Small intestine (tissue), 7 donors: ENCODE measurements at regions not wholly inside any gene's neighbourhood (a gene's known extent, or its start where the extent isn't known, plus 50 kb on each side); places are given as distances from the start of the nearest gene placed in this dataset.
A peak's percentile ranks its signal among the peaks of the same experiment; 100 is the strongest.
"Not testable (repeated sequence)": the region's sequence is repeated elsewhere in the genome, so short reads cannot be mapped to it uniquely, and the experiment has no call there.

Experiments used
- DNase-seq, 2 donors: peaks; one replicate each; pipeline versions ENCODE4 v3.0.0 to v3.0.0-alpha.2; 2013
- FAIRE-seq: peaks from 2 replicates; lab custom pipeline; 2012; peaks lifted over from hg19 to GRCh38; lab: Jason Lieb, UNC
- H3K27ac ChIP-seq, 3 donors: one replicate each; pipeline ENCODE4 v1.5.1; 2013; ENCODE audit warnings: low read length in 2 of 3, mild to moderate bottlenecking in 2 of 3, control low read depth in 1 of 3, inconsistent platforms in 1 of 3, low read depth in 1 of 3, moderate library complexity in 1 of 3
- H3K27me3 ChIP-seq, 3 donors: one replicate each; pipeline ENCODE4 v1.6.1; 2013; ENCODE audit warnings: low read length in 3 of 3, inconsistent platforms in 1 of 3; ENCODE audit not compliant: control insufficient read depth in 3 of 3, insufficient read depth in 3 of 3
- H3K36me3 ChIP-seq, 3 donors: one replicate each; pipeline ENCODE4 v1.6.1; 2013; ENCODE audit warnings: low read length in 3 of 3, inconsistent platforms in 1 of 3, low read depth in 1 of 3, mild to moderate bottlenecking in 1 of 3, moderate library complexity in 1 of 3; ENCODE audit not compliant: control insufficient read depth in 3 of 3, insufficient read depth in 2 of 3
- H3K4me1 ChIP-seq, 3 donors: one replicate each; pipeline ENCODE4 v1.6.1; 2013; ENCODE audit warnings: low read length in 2 of 3, inconsistent platforms in 1 of 3, low read depth in 1 of 3, mild to moderate bottlenecking in 1 of 3, moderate library complexity in 1 of 3; ENCODE audit not compliant: control insufficient read depth in 3 of 3, insufficient read depth in 2 of 3
- H3K4me3 ChIP-seq, 3 donors: one replicate each; pipeline ENCODE4 v1.5.1; 2013; ENCODE audit warnings: low read length in 3 of 3, control low read depth in 1 of 3, inconsistent platforms in 1 of 3, low read depth in 1 of 3, mild to moderate bottlenecking in 1 of 3, moderate library complexity in 1 of 3
- H3K9me3 ChIP-seq, 2 donors: one replicate each; pipeline ENCODE4 v1.6.1; 2013; ENCODE audit warnings: low read depth in 1 of 2, low read length in 1 of 2; ENCODE audit not compliant: control insufficient read depth in 2 of 2, insufficient read depth in 1 of 2
- WGBS, 3 donors: extraction: QIAGEN DNeasy Blood & Tissue Kit; methylation state at CpG; one replicate each; pipeline ENCODE4 v1.1.7; 2013; 5-methylcytosine and 5-hydroxymethylcytosine counted together
- donor health status: healthy with polysubstance abuse.
- donor health status: control.
- donor health status: control.
- donor health status: Bipolar disorder and iron deficiency.
- donor health status: healthy.

DNA sequence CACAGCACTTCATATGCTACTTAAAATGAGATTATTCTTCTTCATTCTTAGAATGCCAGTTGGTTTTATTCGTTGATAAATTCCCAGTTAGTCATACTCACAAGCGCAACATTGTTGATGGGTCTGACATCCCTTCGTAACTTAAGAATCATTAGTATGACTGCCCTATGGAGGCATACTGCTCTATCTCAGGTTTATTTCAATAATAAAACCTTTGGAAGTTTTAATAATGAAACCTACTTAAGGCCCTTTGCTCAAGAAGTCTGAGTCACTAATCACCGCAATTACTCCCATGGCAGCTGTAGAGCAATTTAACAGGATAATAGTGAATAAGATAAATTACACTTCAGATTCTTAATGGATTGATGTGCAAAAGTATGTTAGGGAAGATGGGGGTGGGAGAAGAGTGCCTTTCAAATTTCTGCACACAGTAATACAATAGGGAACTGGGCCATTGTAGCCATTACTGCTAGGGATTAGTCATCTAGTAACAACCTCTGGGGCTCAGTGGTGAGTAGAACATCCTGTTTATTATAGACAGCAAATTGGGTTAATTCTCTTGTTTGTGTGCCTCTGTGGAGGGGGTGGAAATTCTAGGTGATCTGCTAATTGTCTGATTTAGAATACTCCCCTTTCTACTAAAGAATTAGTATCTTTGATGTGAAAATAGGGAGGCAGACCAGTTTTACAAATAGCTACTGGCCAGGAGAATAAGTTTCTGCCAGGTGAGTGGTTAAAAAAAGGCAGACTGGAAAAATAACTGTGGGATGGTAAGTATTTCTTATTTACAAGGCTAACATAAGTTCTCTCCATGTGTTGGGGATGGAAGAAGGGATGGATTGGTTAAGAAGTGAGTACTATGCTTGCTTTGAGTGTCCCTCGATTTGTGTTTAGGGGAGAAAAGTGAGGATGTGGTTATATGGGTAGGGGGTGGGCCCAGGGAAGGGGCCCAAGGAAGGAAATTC lies 74.5 kb upstream of the VKORC1L1 start:
- DNase-seq: peak; percentile 16 to 24
- Histone ChIP-seq H3K27me3 (no peaks in the 10 kb centered on the region), H3K4me1 (no peaks in the 10 kb centered on the region), H3K27ac (peak overlapping the region in 1 of 3 donors; percentile 45), H3K4me3 (no peak overlapping the region), H3K9me3 (no peaks in the 10 kb centered on the region), H3K36me3 (no peaks in the 10 kb centered on the region)
- 61 to 74% (median 65%) methylated on average over 5 of the region's 5 CpGs for WGBS, 3 donors
- no peak for FAIRE-seq

DNA sequence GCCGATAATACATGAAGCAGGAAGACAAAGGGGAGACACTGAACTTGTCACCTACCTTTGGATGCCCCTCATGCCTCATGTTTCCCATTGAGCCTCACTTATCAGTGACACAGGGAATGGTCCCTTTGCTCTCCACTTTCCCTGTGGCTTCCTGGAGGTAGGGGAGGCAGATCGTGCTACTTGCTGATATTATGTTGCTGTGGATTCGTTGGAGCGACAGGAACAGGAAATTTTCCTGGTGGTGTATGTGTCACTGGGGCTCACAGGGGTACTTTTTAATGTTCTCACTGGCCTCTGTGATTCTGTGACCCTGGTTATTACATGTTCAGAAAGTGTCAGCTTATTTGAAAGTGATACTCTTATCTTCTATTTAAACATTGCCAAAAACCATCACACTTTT lies 72.7 kb upstream of the VKORC1L1 start:
- not testable (repeated sequence) for H3K36me3 ChIP-seq, DNase-seq, H3K4me1 ChIP-seq, FAIRE-seq, H3K4me3 ChIP-seq, H3K9me3 ChIP-seq, H3K27me3 ChIP-seq, H3K27ac ChIP-seq
- 70 to 83% (median 83%) methylated on average over 4 of the region's 4 CpGs for WGBS, 3 donors

- Histone ChIP-seq H3K27me3 (no peaks in the 10 kb centered on the region), H3K27ac (peak overlapping the region in 1 of 3 donors; percentile 62), H3K4me1 (no peaks in the 10 kb centered on the region), H3K9me3 (no peaks in the 10 kb centered on the region), H3K4me3 (no peak overlapping the region), H3K36me3 (no peaks in the 10 kb centered on the region)
- peak; percentile 39 to 82 for DNase-seq
- WGBS, 3 donors: 63 to 69% (median 68%) methylated on average over 6 of the region's 6 CpGs
- no peak for FAIRE-seq
Observed at GRCh38 chr7:65800890-65801341, 72.0 kb upstream of the VKORC1L1 start.

- H3K4me1 ChIP-seq: no peaks in the 10 kb centered on the region
- H3K36me3 ChIP-seq: no peaks in the 10 kb centered on the region
- no peak overlapping the region for H3K4me3 ChIP-seq
- no peak for FAIRE-seq
- no peak overlapping the region for H3K27ac ChIP-seq
- 75 to 83% (median 77%) methylated on average over 4 of the region's 4 CpGs for WGBS, 3 donors
- no peaks in the 10 kb centered on the region for H3K27me3 ChIP-seq
- no peak for DNase-seq
- no peaks in the 10 kb centered on the region for H3K9me3 ChIP-seq
Observed at GRCh38 chr7:65804887-65805286, 68.0 kb upstream of the VKORC1L1 start.

- H3K4me1 ChIP-seq, H3K9me3 ChIP-seq, H3K27ac ChIP-seq, H3K4me3 ChIP-seq, H3K36me3 ChIP-seq, DNase-seq, H3K27me3 ChIP-seq, FAIRE-seq: not testable (repeated sequence)
- 79 to 88% (median 83%) methylated on average over 5 of the region's 5 CpGs for WGBS, 3 donors
Observed at GRCh38 chr7:65807067-65807466, 65.8 kb upstream of the VKORC1L1 start.

DNA sequence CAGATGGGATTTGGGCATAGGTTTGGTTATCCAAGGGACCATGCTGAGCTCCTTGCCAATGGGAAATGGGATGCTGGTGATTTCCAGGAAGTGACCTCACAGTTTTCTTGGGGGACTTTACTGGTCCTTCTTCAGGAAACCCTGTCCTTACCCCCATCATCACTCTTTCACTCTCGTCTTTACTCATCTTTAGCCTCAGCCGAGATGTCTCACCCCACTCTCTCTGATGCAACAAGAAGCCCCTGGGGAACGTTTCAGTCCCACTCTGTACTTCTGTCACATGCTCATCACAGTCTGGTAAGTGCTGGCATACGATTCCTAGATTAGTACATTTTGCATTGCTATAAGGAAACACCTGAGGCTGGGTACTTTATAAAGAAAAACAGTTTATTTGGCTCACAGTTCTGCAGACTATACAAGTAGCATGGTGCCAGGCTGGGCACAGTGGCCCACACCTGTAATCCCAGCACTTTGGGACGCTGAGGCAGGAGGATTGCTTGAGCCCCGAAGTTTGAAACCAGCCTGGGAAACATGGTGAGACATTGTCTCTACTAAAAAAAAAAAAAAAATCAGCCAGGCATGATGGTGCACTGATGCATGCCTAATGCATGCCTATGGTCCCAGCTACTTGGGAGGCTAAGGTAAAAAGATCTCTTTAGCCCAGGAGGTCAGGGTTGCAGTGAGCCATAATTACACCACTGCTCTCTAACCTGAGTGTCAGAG lies 63.5 kb upstream of the VKORC1L1 start:
- no peak overlapping the region for H3K4me3 ChIP-seq
- no peaks in the 10 kb centered on the region for H3K9me3 ChIP-seq
- H3K27me3 ChIP-seq: no peaks in the 10 kb centered on the region
- WGBS, 3 donors: 73 to 80% (median 76%) methylated on average over 6 of the region's 6 CpGs
- H3K27ac ChIP-seq: no peak overlapping the region
- no peak for FAIRE-seq
- no peak for DNase-seq
- no peaks in the 10 kb centered on the region for H3K36me3 ChIP-seq
- H3K4me1 ChIP-seq: no peaks in the 10 kb centered on the region

DNA sequence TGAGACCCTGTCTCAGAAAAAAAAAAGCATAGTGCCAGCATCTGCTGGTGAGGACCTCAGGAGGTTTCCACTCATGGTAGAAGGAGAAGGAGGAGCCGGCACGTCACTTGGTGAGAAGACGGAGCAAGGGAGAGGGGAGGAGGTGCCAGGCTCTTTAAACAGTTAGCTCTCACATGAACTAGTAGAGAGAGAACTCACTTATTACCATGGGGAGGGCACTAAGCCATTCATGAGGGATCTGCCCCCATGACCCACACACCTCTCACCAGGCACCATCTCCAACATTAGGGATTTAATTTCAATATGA lies 62.9 kb upstream of the VKORC1L1 start:
- no peaks in the 10 kb centered on the region for H3K27me3 ChIP-seq
- FAIRE-seq (no peak), DNase-seq (no peak)
- no peaks in the 10 kb centered on the region for H3K9me3 ChIP-seq
- H3K4me3 ChIP-seq: no peak overlapping the region
- no peaks in the 10 kb centered on the region for H3K36me3 ChIP-seq
- no peaks in the 10 kb centered on the region for H3K4me1 ChIP-seq
- H3K27ac ChIP-seq: no peak overlapping the region
- 71 to 93% (median 85%) methylated on average over 3 of the region's 3 CpGs for WGBS, 3 donors

GRCh38 chr7:65812281-65812680 lies 60.6 kb upstream of the VKORC1L1 start:
- no peaks in the 10 kb centered on the region for H3K27me3 ChIP-seq
- FAIRE-seq: no peak
- no peak overlapping the region for H3K27ac ChIP-seq

More at GRCh38 chr7:65812281-65812680, 60.6 kb upstream of the VKORC1L1 start:
- H3K36me3 ChIP-seq: no peaks in the 10 kb centered on the region
- H3K4me3 ChIP-seq: no peak overlapping the region
- DNase-seq: no peak
- no peaks in the 10 kb centered on the region for H3K9me3 ChIP-seq
- H3K4me1 ChIP-seq: no peaks in the 10 kb centered on the region
- WGBS, 3 donors: 87 to 90% (median 88%) methylated on average over 5 of the region's 5 CpGs
